Calu3 (cell line): ENCODE measurements at regions not wholly inside any gene's neighbourhood (a gene's known extent, or its start where the extent isn't known, plus 50 kb on each side); places are given as distances from the start of the nearest gene placed in this dataset.

Experiments used
- BruUV-seq: library from RNA; stranded (reverse); fragments of 400-500 nt; replicated peaks from 2 replicates; lab custom pipeline; 2021; lab: Mats Ljungman, UMichigan
- CTCF ChIA-PET: fragments of 300-600 bp; sonication (Branson Sonifier 250); formaldehyde crosslinking; loops from one replicate; lab custom pipeline; 2022; ENCODE audit warnings: antibody characterized with exemption; lab: Charles Lee
- DNase-seq: peaks from one replicate; pipeline ENCODE4 v3.0.0; 2022
- H3K27ac Mint-ChIP-seq: one replicate; pipeline ENCODE4 v1.8.0; 2022; ENCODE audit warnings: mixed read lengths; ENCODE audit not compliant: unreplicated experiment
- H3K27me3 Mint-ChIP-seq: one replicate; pipeline ENCODE4 v1.8.0; 2022; ENCODE audit warnings: mixed read lengths; ENCODE audit not compliant: unreplicated experiment
- H3K36me3 Mint-ChIP-seq: one replicate; pipeline ENCODE4 v1.8.0; 2022; ENCODE audit warnings: mild to moderate bottlenecking, moderate library complexity, mixed read lengths; ENCODE audit not compliant: insufficient read depth, unreplicated experiment
- H3K4me1 Mint-ChIP-seq: one replicate; pipeline ENCODE4 v1.8.0; 2022; ENCODE audit warnings: mild to moderate bottlenecking, low read depth, mixed read lengths; ENCODE audit not compliant: unreplicated experiment
- H3K4me3 Mint-ChIP-seq: one replicate; pipeline ENCODE4 v1.8.0; 2022; ENCODE audit warnings: mild to moderate bottlenecking, low read depth, moderate library complexity, mixed read lengths; ENCODE audit not compliant: unreplicated experiment
- H3K9me3 Mint-ChIP-seq: one replicate; pipeline ENCODE4 v1.8.0; 2022; ENCODE audit warnings: low read depth, mixed read lengths; ENCODE audit not compliant: unreplicated experiment
- CTCF ChIP-seq: fragments of 200-600 bp; IDR thresholded peaks from one replicate; pipeline ENCODE4 v1.8.0; 2022; ENCODE audit warnings: antibody characterized with exemption; ENCODE audit not compliant: unreplicated experiment
- intact Hi-C: fragments of 100-400 bp; cut with micrococcal nuclease; formaldehyde crosslinking; loops from one replicate; pipeline ENCODE4 v1.10.0; 2022; ENCODE audit not compliant: unreplicated experiment

- CTCF ChIA-PET, result no interaction called here
These were observed 79.2 kb upstream of the RTL1 start for GRCh38 chr14:100982762-100983161.

GRCh38 chr14:100983710-100984109 lies 80.2 kb upstream of the RTL1 start:
- peaks cover 14% of the 10 kb centered on the region for H3K36me3 Mint-ChIP-seq

More at GRCh38 chr14:100982762-100983161, 79.2 kb upstream of the RTL1 start:
- Mint-ChIP-seq H3K4me3 (peak overlapping the region; percentile 39), H3K27me3 (no peaks in the 10 kb centered on the region), H3K4me1 (peaks cover 59% of the 10 kb centered on the region), H3K27ac (peak overlapping the region; percentile 84), H3K36me3 (peaks cover 6% of the 10 kb centered on the region), H3K9me3 (no peaks in the 10 kb centered on the region)
- intact Hi-C loops, result loop anchor here (5.0 to 10.0 kb wide), 3 partner anchors 60 to 252 kb away; no protein-coding TSS in a partner anchor
- DNase-seq, result peak; percentile 23
- BruUV-seq, result no TSS peak
- TF ChIP-seq CTCF, result no peak

GRCh38 chr14:100988011-100988410 lies 84.5 kb upstream of the RTL1 start:
- Mint-ChIP-seq H3K9me3 (no peaks in the 10 kb centered on the region), H3K36me3 (peaks cover 21% of the 10 kb centered on the region), H3K4me3 (no peak overlapping the region), H3K4me1 (peaks cover 39% of the 10 kb centered on the region), H3K27me3 (no peaks in the 10 kb centered on the region), H3K27ac (peak overlapping the region; percentile 100)
- TF ChIP-seq CTCF, result no peak
- CTCF ChIA-PET, result interaction anchor here (0.6 kb wide), 1 partner anchor 1192 kb away, joined by 4 read pairs; no protein-coding TSS in a partner anchor
- peak; percentile 21 for DNase-seq
- BruUV-seq, result no TSS peak
- intact Hi-C loops, result loop anchor here (2.0 to 10.0 kb wide), 3 partner anchors 85 to 247 kb away; no protein-coding TSS in a partner anchor

More at GRCh38 chr14:100983710-100984109, 80.2 kb upstream of the RTL1 start:
- Mint-ChIP-seq H3K4me3 (no peak overlapping the region), H3K27me3 (no peaks in the 10 kb centered on the region), H3K4me1 (peaks cover 59% of the 10 kb centered on the region), H3K9me3 (no peaks in the 10 kb centered on the region), H3K27ac (peak overlapping the region; percentile 84)
- intact Hi-C loops, result loop anchor here (5.0 to 10.0 kb wide), 3 partner anchors 61 to 251 kb away; no protein-coding TSS in a partner anchor
- no peak for TF ChIP-seq CTCF
- no peak for DNase-seq
- no TSS peak for BruUV-seq
- CTCF ChIA-PET, result no interaction called here

GRCh38 chr14:100988411-100988900 lies 84.9 kb upstream of the RTL1 start:
- H3K36me3 Mint-ChIP-seq, result peaks cover 21% of the 10 kb centered on the region
- H3K9me3 Mint-ChIP-seq, result no peaks in the 10 kb centered on the region
- CTCF ChIA-PET, result interaction anchor here (0.6 kb wide), 1 partner anchor 85 kb away, joined by 3 read pairs; no protein-coding TSS in a partner anchor
- peak; percentile 75 for DNase-seq
- TSS peak; percentile 94 for BruUV-seq
- intact Hi-C loops, result loop anchor here (2.0 to 10.0 kb wide), 3 partner anchors 84 to 246 kb away; no protein-coding TSS in a partner anchor
- H3K4me3 Mint-ChIP-seq, result peak overlapping the region; percentile 30
- H3K4me1 Mint-ChIP-seq, result peaks cover 39% of the 10 kb centered on the region
- H3K27me3 Mint-ChIP-seq, result no peaks in the 10 kb centered on the region
- TF ChIP-seq CTCF, result no peak
- peak overlapping the region; percentile 100 for H3K27ac Mint-ChIP-seq
